ENCODE measurements at regions not wholly inside any gene's neighbourhood (a gene's known extent, or its start where the extent isn't known, plus 50 kb on each side); places are given as distances from the start of the nearest gene placed in this dataset.
A peak's percentile ranks its signal among the peaks of the same experiment; 100 is the strongest.
"Not testable (repeated sequence)": the region's sequence is repeated elsewhere in the genome, so short reads cannot be mapped to it uniquely, and the experiment has no call there.

DNA sequence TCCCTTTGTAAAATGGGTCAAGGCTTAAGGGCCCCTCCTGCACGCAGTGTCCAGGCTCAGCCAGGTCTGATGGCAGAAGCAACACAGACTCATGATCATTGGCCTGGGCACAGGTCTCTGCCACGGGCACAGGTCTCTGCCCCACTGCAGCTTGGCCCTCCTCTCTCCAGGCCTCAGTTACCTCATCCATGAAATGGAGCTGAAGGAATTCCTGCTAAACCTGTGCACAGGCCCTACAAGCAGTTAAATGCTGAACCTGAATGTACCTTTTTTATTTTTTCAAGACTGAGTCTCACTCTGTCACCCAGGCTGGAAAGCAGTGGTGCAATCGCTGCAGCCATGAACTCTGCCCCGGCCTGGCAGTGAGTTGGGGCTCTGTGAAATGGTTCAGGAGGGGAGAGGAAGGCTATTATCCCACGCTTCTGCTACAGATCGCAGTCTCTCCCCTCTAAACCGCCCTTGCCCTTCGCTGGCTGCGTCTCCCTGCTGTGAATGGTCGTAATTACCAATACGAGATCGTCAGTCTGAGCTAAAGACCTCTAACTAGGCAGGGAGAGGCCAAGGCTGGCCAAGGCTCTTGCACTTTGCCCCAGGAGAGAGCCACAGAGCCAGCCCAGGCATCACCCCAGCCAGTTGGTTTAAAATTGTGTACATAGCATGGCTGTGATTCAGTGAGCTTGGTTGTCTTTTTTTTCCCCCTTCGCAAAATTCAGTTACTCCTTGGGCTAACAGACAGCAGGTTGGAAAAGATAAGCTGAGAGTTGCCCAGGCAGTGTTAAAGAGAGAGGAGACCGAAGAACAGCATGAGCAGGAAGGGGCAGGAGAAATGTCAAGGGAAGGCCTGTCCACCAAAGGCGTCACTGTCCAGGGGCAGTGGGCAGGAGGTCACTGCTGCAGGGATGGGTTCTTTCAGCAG is 93.0 kb upstream of the KCTD7 start:
- DNase-seq, result no peak

DNA sequence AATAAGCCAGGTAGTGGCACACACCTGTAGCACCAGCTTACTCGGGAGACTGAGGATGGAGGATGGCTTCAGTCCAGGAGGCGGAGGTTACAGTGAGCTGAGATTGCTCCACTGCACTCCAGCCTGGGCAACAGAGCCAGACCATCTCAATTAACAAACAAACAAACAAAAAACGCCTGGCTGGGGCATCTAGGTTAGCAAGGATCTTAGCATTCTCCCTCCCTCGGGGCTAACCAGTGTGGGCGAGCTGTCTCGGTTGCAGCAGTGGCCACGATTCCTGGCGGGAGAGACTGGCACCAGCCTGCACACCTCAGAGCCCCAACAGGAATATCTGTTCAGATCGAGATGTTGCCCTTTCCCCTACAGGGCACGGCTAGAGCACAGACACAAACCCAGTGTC is 91.3 kb upstream of the KCTD7 start:
- DNase-seq, result no peak

DNA sequence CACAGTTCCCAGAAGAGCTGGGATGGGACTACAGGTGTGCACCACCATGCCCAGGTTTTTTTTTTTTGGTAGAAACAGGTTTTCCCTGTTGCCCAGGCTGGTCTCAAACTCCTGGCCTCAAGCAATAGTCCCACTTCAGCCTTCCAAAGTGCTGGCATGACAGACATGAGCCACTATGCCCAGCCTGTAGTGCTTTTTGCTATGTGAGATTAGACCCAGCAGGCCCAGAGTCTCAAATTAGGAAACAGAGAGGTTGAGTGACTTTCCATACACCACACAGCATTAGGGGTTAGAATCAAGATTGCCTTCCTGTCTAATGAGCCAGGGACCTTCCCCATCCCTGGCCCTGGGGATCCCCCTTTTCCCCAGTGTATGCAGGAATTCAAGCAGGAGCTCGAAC is 90.8 kb upstream of the KCTD7 start:
- no peak for DNase-seq

DNA sequence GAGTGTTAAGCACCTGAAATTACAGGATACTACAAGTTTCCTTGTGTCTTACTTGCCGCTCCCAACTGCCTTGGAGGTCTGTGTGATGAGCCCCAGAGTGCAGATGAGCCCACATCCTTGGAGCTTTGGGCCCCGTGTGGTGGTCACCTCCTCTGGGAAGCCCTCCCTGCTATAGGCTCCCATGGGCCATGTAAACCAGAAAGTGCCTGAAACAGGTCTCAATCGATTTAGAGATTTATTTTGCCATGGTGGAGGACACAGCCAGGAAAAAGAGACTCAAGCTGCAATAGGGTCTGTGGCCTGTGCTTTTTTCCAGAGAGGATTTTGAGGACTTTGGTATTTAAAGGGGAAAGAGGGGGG is 89.4 kb upstream of the KCTD7 start:
- no peak for DNase-seq

DNA sequence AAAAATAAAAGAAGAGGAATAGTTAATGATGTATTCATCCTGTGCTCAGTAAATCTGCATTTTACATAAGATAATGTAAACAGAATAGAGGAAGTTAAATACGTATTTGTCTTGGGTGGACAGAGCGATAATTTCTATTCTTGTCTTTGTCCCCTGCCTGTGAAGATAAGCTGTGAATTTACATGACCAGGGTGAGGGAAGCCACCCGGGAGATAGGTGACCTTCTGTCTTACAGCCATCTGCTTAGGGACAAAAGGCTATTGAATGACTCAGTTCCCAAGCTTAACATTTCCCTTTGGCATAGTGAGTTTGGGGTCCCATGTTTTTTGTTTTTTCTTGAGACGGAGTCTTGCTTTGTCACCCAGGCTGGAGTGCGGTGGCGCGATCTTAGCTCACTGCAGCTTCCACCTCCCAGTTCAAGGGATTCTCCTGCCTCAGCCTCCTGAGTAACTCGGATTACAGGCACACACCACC is 88.7 kb upstream of the KCTD7 start:
- no peak for DNase-seq

DNA sequence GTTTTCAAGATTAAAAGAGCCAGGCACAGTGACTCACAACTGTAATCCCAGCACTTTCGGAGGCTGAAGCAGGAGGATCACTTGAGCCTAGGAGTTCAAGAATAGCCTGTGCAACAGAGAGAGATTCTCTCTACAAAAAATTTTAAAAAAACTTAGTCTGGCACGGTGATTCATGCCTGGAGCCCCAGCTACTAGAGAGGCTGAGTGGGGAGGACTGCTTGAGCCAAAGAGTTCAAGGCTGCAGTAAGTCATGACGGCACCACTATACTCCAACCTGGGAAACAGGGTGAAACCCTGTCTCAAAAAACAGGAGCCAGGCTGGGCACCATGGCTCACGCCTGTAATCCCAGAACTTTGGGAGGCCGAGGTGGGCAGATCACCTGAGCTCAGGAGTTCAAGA is 86.6 kb upstream of the KCTD7 start:
- DNase-seq, result no peak

DNA sequence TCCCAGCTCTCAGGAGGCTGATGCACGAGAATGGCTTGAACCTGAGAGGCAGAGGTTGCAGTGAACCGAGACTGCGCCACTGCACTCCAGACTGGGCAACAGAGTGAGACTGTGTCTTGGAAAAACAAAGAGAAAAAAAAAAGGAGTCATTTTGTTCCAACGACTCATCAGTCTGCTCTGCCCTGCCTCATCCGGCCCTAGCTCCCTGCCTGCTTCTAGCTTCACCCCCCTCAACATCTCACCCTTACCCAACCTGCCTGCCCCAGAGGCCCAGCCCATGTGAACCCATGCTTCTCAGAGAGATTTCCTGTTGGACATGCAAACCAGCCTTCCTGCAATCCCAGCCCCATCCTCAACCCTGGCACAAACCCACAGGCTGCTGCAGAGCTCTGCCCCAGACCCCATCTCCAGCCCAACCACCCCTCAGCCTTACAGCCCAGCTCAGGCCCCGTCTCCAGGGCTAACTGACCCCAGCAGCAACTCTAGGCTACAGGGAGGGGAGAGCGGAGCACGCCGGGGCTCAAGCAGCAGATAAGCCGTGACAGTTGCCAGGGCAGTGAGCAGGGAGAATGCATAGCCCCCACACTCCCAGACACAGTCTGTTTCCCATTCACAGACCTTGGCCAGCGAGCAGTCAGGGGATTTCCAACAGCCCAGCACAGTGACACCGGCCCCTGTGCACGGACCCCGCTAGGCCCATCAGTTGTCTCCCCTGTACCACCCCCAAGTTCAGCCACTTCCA is 86.0 kb upstream of the KCTD7 start:
- no peak for DNase-seq

DNA sequence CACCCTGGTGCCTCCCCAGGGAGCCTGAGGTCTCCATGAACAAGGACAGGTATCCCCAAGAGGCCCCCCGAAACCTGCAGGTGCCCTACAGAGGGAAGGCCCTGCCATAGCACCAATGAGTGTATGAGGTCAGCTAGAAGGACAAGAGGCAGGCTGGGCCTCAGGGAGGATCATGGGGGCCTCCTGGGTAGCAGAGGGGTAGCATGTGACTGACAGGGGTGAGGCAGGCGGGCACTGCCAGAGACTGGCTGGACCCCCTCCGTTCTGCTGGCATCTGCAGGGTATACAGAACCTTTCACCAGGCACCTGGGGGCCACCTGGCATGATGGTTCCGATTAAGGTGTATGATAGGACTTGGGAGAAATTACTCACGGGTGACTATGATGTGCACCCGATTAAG is 79.2 kb upstream of the KCTD7 start:
- DNase-seq, result no peak

DNA sequence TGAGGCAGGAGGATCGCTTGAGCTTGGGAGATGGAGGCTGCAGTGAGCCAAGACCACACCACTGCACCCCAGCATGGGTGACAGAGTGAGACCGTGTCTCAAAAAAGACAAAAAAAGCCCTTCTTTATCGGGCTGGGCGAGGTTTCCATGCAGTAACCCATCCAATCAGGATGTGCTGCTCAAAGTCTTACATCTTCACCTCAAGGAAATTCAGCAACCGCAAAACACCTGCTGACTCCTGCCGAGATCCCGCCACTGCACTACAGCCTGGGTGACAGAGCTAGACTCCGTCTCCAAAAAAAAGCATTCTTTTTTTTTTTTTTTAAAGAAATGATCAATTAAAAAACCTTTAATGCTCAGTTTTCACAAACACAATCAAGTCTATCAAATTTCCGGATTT is 75.7 kb upstream of the KCTD7 start:
- DNase-seq, result no peak

DNA sequence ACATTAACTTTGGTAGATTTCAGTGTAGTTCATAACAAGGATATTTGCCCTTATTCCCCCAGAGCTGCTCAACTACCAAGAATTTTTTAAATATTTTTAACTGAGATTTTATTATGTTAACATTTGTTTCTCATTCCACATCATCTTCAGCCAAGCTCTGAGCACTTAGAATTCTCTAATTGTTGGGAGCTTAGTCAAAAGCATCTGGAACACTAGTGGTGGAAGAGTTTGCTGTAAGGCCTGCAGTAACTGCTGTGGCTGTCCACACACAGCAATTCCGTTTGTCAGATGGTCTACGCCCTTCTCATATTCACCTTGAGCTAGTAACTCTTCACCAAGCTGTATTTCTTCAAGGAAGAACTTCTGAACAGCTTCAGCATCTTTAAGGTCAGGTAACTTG is 75.0 kb upstream of the KCTD7 start:
- DNase-seq, result not testable (repeated sequence)

DNA sequence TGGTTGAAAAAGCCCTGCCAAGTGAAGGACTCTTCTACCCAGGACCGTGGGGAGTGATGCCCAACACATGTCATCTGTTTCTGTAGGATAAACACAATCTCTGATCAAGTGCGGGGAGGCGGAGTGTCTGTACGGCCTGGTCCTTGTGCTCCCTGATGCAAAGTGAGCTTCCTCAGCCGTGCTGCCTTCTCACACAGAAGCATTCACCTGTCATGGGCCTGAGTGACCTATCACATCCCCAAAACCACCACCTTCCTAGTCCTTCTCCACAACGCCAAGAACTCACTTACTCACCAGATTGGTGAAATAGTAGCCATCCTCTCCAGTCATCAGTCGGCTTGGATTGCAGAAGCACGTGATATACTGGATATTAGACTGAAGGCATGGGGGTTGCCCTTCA is 74.4 kb upstream of the KCTD7 start:
- DNase-seq, result not testable (repeated sequence)

DNA sequence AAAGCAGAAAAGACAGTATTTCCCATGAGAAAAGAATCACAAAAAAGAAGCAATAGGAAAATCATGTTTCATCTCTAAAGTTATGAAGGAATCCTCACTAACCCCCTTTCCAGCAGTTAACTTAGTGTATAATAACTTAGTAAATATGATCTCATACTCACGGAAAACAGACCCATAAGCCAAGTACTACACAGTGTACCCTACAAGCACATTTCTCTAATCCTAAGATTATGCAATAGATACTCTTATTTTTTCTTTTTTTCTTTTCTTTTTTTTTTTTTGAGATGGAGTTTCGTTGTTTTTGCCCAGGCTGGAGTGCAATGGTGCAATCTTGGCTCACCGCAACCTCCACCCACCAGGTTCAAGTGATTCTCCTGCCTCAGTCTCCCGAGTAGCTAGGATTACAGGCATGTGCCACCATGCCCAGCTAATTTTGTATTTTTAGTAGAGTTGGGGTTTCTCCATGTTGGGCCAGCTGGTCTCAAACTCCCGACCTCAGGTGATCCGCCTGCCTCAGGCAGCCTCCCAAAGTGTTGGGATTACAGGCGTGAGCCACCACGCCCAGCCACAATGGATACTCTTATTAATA is 73.7 kb upstream of the KCTD7 start:
- not testable (repeated sequence) for DNase-seq

DNA sequence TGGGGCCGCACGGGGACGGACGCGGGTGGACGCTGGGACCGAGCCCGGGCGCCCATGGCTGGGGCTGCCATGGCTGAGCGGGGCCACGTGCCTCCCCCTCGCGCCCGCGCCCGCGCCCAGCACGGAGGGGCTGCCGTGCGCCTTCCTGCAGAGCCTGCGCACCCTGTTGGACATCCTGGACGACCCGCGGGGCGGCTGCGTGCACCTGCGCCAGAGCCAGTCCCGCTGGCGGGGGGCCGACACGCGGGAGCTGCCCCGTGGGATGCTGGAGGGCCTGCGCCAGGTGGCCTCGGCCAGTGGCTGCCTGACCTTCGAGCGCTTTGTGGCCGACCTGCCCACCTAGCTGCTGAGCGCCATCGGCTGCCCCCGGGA is 72.5 kb upstream of the KCTD7 start:
- no peak for DNase-seq

DNA sequence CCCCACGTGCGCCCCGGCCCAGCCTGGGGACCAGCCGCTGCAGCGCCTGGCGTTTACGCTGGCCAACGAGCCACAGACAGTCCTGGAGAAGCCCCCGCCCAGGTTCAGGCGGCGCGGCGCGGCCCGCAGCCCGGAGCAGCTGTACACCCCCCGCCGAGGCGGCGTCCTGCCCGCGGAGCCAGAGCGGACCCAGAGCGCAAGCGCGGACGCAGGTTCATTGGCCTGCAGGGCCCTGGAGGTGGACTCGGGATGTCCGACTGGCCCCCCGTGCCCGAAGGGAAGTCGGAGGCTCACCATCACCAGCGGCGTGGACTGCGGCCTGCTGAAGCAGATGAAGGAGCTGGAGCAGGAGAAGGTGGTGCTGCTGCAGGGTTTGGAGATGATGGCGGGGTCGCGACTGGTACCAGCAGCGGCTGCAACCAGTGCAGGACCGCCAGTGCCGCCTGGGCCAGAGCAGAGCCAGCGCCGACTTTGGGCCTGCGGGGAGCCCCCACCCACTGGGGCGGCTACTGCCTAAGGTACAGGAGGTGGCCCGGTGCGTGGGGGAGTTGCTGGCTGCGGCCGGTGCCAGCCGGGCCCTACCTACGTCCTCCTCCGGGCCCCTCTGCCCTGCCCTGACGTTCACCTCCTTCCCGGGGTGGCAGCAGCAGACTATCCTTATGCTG is 72.0 kb upstream of the KCTD7 start:
- DNase-seq, result no peak

DNA sequence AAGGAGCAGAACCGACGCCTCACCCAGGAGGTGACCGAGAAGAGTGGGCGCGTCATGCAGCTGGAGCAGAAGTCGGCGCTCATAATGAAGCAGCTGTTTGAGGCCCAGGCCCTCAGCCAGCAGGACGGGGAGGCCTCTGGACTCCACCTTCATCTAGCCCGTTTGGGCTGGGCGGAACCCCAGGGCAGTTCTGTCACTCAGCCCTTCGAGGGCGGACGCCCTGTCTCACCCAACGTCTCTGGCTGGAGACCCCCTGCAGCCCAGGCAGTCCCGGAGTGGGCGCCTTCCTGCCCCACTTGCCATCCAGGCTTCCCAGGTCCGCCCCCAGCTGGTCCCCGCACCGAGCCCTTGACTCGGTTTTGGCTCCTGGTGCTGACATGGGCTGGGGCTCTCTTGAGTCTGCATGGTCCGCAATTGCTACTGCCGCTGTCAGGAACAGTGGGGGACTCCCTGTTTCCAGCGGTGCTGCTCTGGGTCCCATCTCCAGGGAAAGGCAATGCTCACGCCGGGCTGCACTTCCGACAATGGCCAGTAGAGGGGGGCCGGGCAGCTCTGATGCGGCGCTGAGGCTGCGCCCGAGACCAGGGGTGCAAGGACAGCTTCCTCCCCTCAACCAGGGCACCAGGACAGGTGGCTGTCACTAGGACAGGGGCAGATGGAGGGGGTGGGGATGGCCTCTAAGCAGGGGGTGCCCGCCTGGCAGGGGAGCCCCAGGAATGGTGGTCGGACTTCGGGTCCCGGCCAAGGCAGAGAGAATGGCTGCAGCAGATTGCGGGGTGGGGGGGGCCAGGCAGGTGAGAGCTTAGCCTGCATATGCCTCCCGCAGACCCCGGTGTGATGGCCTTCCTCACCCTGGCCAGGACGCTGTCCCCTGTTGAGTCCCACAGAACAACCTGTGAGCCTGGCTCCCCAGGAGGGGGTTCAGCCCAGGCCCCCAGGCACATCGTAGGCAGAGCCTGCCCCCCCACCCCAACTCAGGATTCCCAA is 71.2 kb upstream of the KCTD7 start:
- DNase-seq, result peak in 49 of 56 donors; percentile 9 to 81 (median 44)

DNA sequence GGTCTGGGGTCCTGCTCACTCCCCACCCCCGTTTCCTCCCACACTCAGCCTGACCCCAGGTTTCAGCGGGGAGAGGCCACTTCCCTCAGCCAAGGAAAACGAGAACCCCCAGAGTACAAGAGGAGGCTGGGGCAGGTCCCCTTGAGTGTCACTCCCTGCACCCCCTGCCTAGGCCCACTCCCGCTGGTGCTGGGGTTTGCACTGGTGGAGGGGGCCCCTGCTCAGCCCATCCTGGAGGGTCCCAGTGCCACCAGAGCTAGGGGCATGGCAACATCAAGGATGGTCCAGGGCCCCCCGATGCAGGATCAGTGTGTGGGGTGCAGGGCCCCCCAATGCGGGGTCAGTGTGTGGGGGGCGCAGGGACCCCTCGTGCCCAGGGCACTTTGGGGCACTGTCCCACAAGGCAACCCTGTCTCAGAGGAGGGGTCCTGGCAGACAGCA is 70.5 kb upstream of the KCTD7 start:
- no peak for DNase-seq

DNA sequence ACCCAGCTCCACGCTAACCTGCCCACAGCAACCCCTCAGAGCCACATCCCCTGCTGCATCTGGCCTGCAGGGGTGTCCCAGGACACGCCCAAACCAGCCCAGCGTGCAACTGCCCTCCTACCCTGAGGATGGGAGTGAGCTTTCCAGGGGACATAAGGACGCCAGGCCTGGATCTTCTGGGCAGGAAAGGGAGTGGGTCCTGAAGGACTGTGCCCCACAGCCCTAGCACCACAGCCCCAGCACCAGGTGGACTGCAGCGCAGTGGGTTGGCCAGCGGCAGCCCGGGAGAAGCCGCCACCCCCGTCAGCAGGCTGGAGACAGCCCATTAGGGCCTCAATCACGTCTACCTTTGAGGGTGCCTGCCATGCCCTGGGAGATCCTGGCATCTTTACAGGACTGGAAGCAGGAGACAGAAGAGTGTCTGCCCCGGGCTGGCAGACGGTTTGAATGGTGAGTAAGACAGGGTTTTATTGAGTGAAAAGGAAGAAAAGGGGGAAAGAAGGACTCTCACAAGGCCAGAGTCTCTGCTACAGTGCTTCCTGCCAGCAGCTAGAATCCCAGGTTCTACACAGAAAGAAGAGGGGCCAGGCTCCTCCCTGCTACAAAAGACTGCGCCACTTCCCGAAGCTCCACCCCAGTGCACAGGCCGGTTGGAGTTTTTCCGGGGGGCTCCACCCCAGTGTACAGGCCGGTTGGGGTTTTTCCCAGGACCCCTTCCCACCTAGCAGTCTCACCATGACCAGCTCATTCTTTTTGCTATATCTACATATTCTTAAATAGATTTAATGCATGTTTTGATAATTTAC is 69.8 kb upstream of the KCTD7 start:
- DNase-seq, result peak in 20 of 56 donors; percentile 2 to 50 (median 20)

DNA sequence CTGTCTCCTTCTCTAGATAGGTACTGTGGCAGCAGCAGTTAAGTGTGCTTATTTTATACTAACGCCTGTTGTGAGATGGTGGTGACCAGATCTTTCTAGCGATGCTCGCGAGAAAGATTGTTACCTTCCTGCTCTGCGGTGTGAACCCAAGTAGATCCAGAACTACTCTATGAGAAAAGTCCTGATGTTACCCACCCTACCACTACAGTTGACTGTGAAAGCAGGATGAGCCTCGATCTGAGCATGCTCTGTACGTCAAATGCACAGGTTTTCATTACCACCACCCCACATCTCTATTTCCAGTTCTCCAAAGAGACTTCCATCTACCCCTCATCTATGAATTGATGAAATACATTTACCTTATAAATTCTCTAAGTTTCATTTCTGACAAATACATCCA is 64.6 kb upstream of the KCTD7 start:
- DNase-seq, result no peak

DNA sequence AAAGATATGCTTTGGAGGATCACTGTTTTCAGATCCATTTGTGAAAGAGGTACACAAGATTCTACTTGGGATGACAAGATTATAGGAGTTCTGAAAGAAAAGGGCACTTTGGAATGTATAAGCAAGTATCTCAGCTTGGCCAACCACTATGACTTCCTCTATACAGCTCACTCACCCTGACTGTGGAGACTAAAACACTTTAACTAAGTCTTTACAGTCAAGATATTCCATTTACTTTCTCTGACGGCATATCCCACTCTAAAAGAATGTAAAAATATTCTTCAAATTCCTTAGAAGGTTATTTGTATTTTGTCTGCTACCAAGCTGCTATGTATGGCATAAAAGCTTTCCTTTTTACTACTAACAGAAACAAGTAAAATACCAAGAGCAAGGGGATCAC is 58.5 kb upstream of the KCTD7 start:
- DNase-seq, result not testable (repeated sequence)

DNA sequence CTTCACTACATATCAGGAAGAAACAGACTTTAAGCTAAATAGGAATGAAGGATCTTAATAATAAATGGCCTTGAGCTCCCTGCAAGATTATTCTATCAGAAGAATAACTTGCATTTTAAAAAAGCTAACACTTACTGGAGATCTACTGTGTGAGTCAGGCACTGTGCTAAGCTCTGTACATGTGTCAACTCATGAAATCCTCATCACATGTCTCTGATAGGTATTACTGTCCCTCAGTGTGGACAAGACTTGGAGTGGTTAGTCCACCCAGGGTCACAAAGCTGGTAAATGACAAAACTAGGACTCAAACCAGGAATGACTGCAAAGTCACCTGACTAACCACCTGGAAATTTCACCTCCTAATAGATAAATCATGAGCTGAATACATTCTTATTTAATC is 57.1 kb upstream of the KCTD7 start:
- no peak for DNase-seq
